Endothelial cell of umbilical vein (primary cell): ENCODE measurements at regions not wholly inside any gene's neighbourhood (a gene's known extent, or its start where the extent isn't known, plus 50 kb on each side); places are given as distances from the start of the nearest gene placed in this dataset.

Source experiments
- BruUV-seq: library from RNA; stranded (reverse); fragments of 400-500 nt; replicated peaks from 2 replicates; lab custom pipeline; 2021; lab: Mats Ljungman, UMichigan
- CTCF ChIA-PET: fragments of 300-600, 350-600 bp; sonication (Branson Sonifier 250); formaldehyde crosslinking; loops from one replicate; lab custom pipeline; 2021; ENCODE audit warnings: antibody characterized with exemption, inconsistent platforms; lab: Charles Lee
- POLR2A ChIA-PET: fragments of 300-600, 350-600 bp; sonication (Branson Sonifier 250); formaldehyde crosslinking; loops from one replicate; lab custom pipeline; 2021; ENCODE audit warnings: antibody characterized with exemption, inconsistent platforms; lab: Charles Lee
- DNase-seq: peaks from one replicate; pipeline ENCODE4 v3.0.0-alpha.2; 2011; ENCODE audit warnings: low read depth, low spot score
- FAIRE-seq: peaks from 2 replicates; lab custom pipeline; 2011; peaks lifted over from hg19 to GRCh38; lab: Jason Lieb, UNC
- H2AFZ ChIP-seq: 2 replicates; pipeline ENCODE4 v1.6.0; 2012; ENCODE audit warnings: low read depth, low read length, control low read depth, inconsistent platforms
- H3K27ac ChIP-seq: 2 replicates; pipeline ENCODE4 v1.5.1; 2011; ENCODE audit warnings: low read depth, mild to moderate bottlenecking, control low read depth, low read length, moderate library complexity; ENCODE audit not compliant: insufficient read depth
- H3K27me3 ChIP-seq, 2 experiments: 2 replicates each; pipeline versions ENCODE4 v1.6.0 to v1.6.1; 2011; ENCODE audit warnings: low read length in 2 of 2, mixed read lengths in 1 of 2; ENCODE audit not compliant: control insufficient read depth in 2 of 2, insufficient read depth in 2 of 2
- H3K36me3 ChIP-seq, 2 experiments: 2 replicates in 1 of 2; 3 replicates in 1 of 2; pipeline ENCODE4 v1.5.1; 2011; ENCODE audit warnings: low read length in 2 of 2, mild to moderate bottlenecking in 1 of 2, moderate library complexity in 1 of 2; ENCODE audit not compliant: control insufficient read depth in 2 of 2, insufficient read depth in 2 of 2; ENCODE audit errors: extremely low read depth in 1 of 2
- H3K4me1 ChIP-seq: 3 replicates; pipeline ENCODE4 v1.5.1; 2011; ENCODE audit warnings: mild to moderate bottlenecking, low read length; ENCODE audit not compliant: control insufficient read depth, insufficient read depth; ENCODE audit errors: extremely low read depth
- H3K4me2 ChIP-seq: 2 replicates; pipeline ENCODE4 v1.6.1; 2011; ENCODE audit warnings: low read length, control low read depth, mixed read lengths; ENCODE audit not compliant: insufficient read depth
- H3K4me3 ChIP-seq, 3 experiments: fragments of 200-600 bp in 1 of 3; sonication (generic), shearing (Covaris generic) in 1 of 3; replicated peaks in 1 of 3; 2 replicates each; pipeline ENCODE4 v1.5.1; 2011 to 2016; ENCODE audit warnings: control low read depth in 3 of 3, low read length in 3 of 3, mild to moderate bottlenecking in 2 of 3, inconsistent platforms in 1 of 3, low read depth in 1 of 3, moderate library complexity in 1 of 3; ENCODE audit not compliant: insufficient read depth in 1 of 3
- H3K79me2 ChIP-seq: 2 replicates; pipeline ENCODE4 v1.6.0; 2012; ENCODE audit warnings: low read length, inconsistent platforms; ENCODE audit not compliant: control insufficient read depth, insufficient read depth
- H3K9ac ChIP-seq: replicated peaks from 2 replicates; pipeline ENCODE3; 2011; ENCODE audit warnings: low read length, control low read depth; ENCODE audit not compliant: insufficient read depth; ENCODE audit errors: extremely low read depth
- H3K9me1 ChIP-seq: replicated peaks from 3 replicates; pipeline ENCODE4 v1.6.0; 2011; ENCODE audit warnings: mild to moderate bottlenecking, low read length; ENCODE audit not compliant: control insufficient read depth, insufficient read depth; ENCODE audit errors: extremely low read depth
- H3K9me3 ChIP-seq: replicated peaks from 2 replicates; pipeline ENCODE4 v1.5.1; 2012; ENCODE audit warnings: low read length, inconsistent platforms; ENCODE audit not compliant: control insufficient read depth, insufficient read depth
- H4K20me1 ChIP-seq: replicated peaks from 2 replicates; pipeline ENCODE3; 2011; ENCODE audit warnings: mild to moderate bottlenecking, low read length; ENCODE audit not compliant: control insufficient read depth, insufficient read depth; ENCODE audit errors: extremely low read depth
- CTCF ChIP-seq, 2 donors: IDR thresholded peaks; 1 replicate in 1 of 2; 2 replicates in 1 of 2; pipeline ENCODE4 v1.5.1; 2011; ENCODE audit warnings: low read length in 2 of 2, mild to moderate bottlenecking in 2 of 2, moderate library complexity in 2 of 2, control low read depth in 1 of 2, inconsistent platforms in 1 of 2, low read depth in 1 of 2; ENCODE audit not compliant: insufficient read depth in 1 of 2; ENCODE audit errors: extremely low read depth in 1 of 2
- EZH2 ChIP-seq: IDR thresholded peaks from 2 replicates; pipeline ENCODE4 v1.6.1; 2012; ENCODE audit warnings: borderline replicate concordance, low read depth, mild to moderate bottlenecking, moderate library complexity, low read length, inconsistent platforms; ENCODE audit not compliant: severe bottlenecking
- FOS ChIP-seq: IDR thresholded peaks from 2 replicates; pipeline ENCODE4 v1.6.1; 2011; ENCODE audit warnings: mild to moderate bottlenecking, low read length, moderate library complexity, borderline replicate concordance; ENCODE audit not compliant: insufficient read depth
- JUN ChIP-seq: IDR thresholded peaks from 2 replicates; pipeline ENCODE4 v1.6.1; 2011; ENCODE audit warnings: borderline replicate concordance, low read depth; ENCODE audit not compliant: insufficient read length, insufficient read depth
- POLR2A ChIP-seq: IDR thresholded peaks from 2 replicates; pipeline ENCODE4 v1.6.1; 2012; ENCODE audit warnings: low read depth, mild to moderate bottlenecking, control low read depth, low read length
- dilution Hi-C: fragments of 300-500 bp; cut with MboI; formaldehyde crosslinking; loops from one replicate; pipeline ENCODE4 v1.15.0; 2019; ENCODE audit warnings: low sequenced_read_pairs; ENCODE audit not compliant: extremely low pct_ligation_motif_present
- intact Hi-C: fragments of 100-400 bp; cut with micrococcal nuclease; formaldehyde crosslinking; loops from one replicate; pipeline ENCODE4 v1.10.0; 2022
- TF ChIP-seq, protein P1 (sequence below): IDR thresholded peaks from 2 replicates; pipeline ENCODE4 v1.6.1; 2011; ENCODE audit not compliant: insufficient read depth, insufficient read length

GRCh38 chr1:108038653-108039236 lies 73.8 kb upstream of the VAV3 start:
- BruUV-seq, result no TSS peak
- intact Hi-C loops, result no loop called here
- Histone ChIP-seq H3K4me1 (no peaks in the 10 kb centered on the region), H3K27me3 (peaks cover 0 to 5% of the 10 kb centered on the region in 2 experiments), H3K9me3 (no peaks in the 10 kb centered on the region), H3K4me2 (no peak overlapping the region), H3K9ac (no peak overlapping the region), H3K9me1 (no peaks in the 10 kb centered on the region), H2AFZ (no peak overlapping the region), H3K4me3 (no peak overlapping the region), H3K27ac (no peak overlapping the region), H3K36me3 (no peaks in the 10 kb centered on the region), H4K20me1 (no peaks in the 10 kb centered on the region), H3K79me2 (no peaks in the 10 kb centered on the region)
- no peak for DNase-seq
- TF ChIP-seq JUN (no peak), EZH2 (no peak)
- ChIA-PET POLR2A (no interaction called here), CTCF (no interaction called here)
- dilution Hi-C loops, result no loop called here
- no peak for FAIRE-seq

- CTCF ChIA-PET, result interaction anchor here (1.2 to 1.4 kb wide), 2 partner anchors 8 to 255 kb away, joined by 3 to 5 read pairs; no protein-coding TSS in a partner anchor
- FAIRE-seq (no peak), DNase-seq (no peak)
- Histone ChIP-seq H3K4me2 (no peak overlapping the region), H3K27me3 (peaks cover 0 to 5% of the 10 kb centered on the region in 2 experiments), H3K27ac (no peak overlapping the region), H3K4me3 (no peak overlapping the region), H4K20me1 (no peaks in the 10 kb centered on the region), H3K79me2 (no peaks in the 10 kb centered on the region), H2AFZ (no peak overlapping the region), H3K9me1 (no peaks in the 10 kb centered on the region), H3K9ac (no peak overlapping the region), H3K36me3 (no peaks in the 10 kb centered on the region), H3K4me1 (no peaks in the 10 kb centered on the region), H3K9me3 (no peaks in the 10 kb centered on the region)
- no TSS peak for BruUV-seq
- POLR2A ChIA-PET, result no interaction called here
- dilution Hi-C loops, result no loop called here
- TF ChIP-seq CTCF (IDR thresholded peaks at IDR 0.05; ENCODE audit: extremely low read depth in 1 of 2, insufficient read depth in 1 of 2, low read depth in 1 of 2, low read length in 2 of 2) (no peak), EZH2 (no peak), JUN (no peak), FOS (no peak), POLR2A (no peak)
- TF ChIP-seq, protein P1, sequence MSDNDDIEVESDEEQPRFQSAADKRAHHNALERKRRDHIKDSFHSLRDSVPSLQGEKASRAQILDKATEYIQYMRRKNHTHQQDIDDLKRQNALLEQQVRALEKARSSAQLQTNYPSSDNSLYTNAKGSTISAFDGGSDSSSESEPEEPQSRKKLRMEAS, result no peak
- intact Hi-C loops, result no loop called here
Observed at GRCh38 chr1:108036796-108037562, 72.0 kb upstream of the VAV3 start.
